ENCODE measurements at regions not wholly inside any gene's neighbourhood (a gene's known extent, or its start where the extent isn't known, plus 50 kb on each side); places are given as distances from the start of the nearest gene placed in this dataset.
"Not testable (repeated sequence)": the region's sequence is repeated elsewhere in the genome, so short reads cannot be mapped to it uniquely, and the experiment has no call there.

GRCh38 chr1:54474310-54475251 lies 68.4 kb upstream of the SSBP3 start:
- DNase-seq, result no peak

- no peak for DNase-seq
Measured at GRCh38 chr1:54471588-54471987, 65.4 kb upstream of the SSBP3 start.

GRCh38 chr1:54469444-54469843 lies 63.2 kb upstream of the SSBP3 start:
- DNase-seq, result not testable (repeated sequence)

GRCh38 chr1:54468288-54469084 lies 62.3 kb upstream of the SSBP3 start:
- DNase-seq, result not testable (repeated sequence)

- no peak for DNase-seq
Measured at GRCh38 chr1:54465351-54465811, 59.2 kb upstream of the SSBP3 start.

- no peak for DNase-seq
Measured at GRCh38 chr1:54464477-54465146, 58.4 kb upstream of the SSBP3 start.

GRCh38 chr1:54464031-54464476 lies 57.9 kb upstream of the SSBP3 start:
- DNase-seq, result no peak

GRCh38 chr1:54463259-54464030 lies 57.3 kb upstream of the SSBP3 start:
- no peak for DNase-seq

GRCh38 chr1:54462597-54463258 lies 56.5 kb upstream of the SSBP3 start:
- no peak for DNase-seq

GRCh38 chr1:54461731-54462596 lies 55.8 kb upstream of the SSBP3 start:
- DNase-seq, result no peak

- DNase-seq, result no peak
Measured at GRCh38 chr1:54460861-54461387, 54.7 kb upstream of the SSBP3 start.

GRCh38 chr1:54460351-54460750 lies 54.2 kb upstream of the SSBP3 start:
- DNase-seq, result no peak

GRCh38 chr1:54459726-54460191 lies 53.6 kb upstream of the SSBP3 start:
- DNase-seq, result no peak

GRCh38 chr1:54459140-54459539 lies 52.9 kb upstream of the SSBP3 start:
- DNase-seq, result no peak

GRCh38 chr1:54456921-54457529 lies 50.8 kb upstream of the SSBP3 start:
- DNase-seq, result no peak

GRCh38 chr1:54456361-54456760 lies 50.2 kb upstream of the SSBP3 start:
- DNase-seq, result no peak
